GM18511 (cell line): ENCODE measurements at regions not wholly inside any gene's neighbourhood (a gene's known extent, or its start where the extent isn't known, plus 50 kb on each side); places are given as distances from the start of the nearest gene placed in this dataset.
"Not testable (repeated sequence)": the region's sequence is repeated elsewhere in the genome, so short reads cannot be mapped to it uniquely, and the experiment has no call there.

Source experiments
- ATAC-seq: cut with Tn5 transposase; IDR thresholded peaks from one replicate; pipeline ENCODE4 v1.9.1; 2021; ENCODE audit warnings: mild to moderate bottlenecking, moderate library complexity; ENCODE audit not compliant: unreplicated experiment

- not testable (repeated sequence) for ATAC-seq
Measured at GRCh38 chr1:149635290-149635899, 51.7 kb downstream of the PPIAL4C start.

GRCh38 chr1:149636286-149637122 lies 52.9 kb downstream of the PPIAL4C start:
- ATAC-seq: peak; percentile 93

- not testable (repeated sequence) for ATAC-seq
Measured at GRCh38 chr1:149638481-149638880, 54.8 kb downstream of the PPIAL4C start.

- ATAC-seq: not testable (repeated sequence)
Measured at GRCh38 chr1:149638901-149639658, 55.4 kb downstream of the PPIAL4C start.

- ATAC-seq: not testable (repeated sequence)
Measured at GRCh38 chr1:149641179-149641578, 57.5 kb downstream of the PPIAL4C start.

GRCh38 chr1:149644818-149645217 lies 61.2 kb downstream of the PPIAL4C start:
- ATAC-seq: not testable (repeated sequence)

- not testable (repeated sequence) for ATAC-seq
Measured at GRCh38 chr1:149646360-149647017, 62.8 kb downstream of the PPIAL4C start.

GRCh38 chr1:149647018-149647373 lies 63.3 kb downstream of the PPIAL4C start:
- not testable (repeated sequence) for ATAC-seq

GRCh38 chr1:149657750-149658149 lies 74.1 kb downstream of the PPIAL4C start:
- ATAC-seq: not testable (repeated sequence)

- not testable (repeated sequence) for ATAC-seq
Measured at GRCh38 chr1:149658175-149658574, 74.5 kb downstream of the PPIAL4C start.

- ATAC-seq: not testable (repeated sequence)
Measured at GRCh38 chr1:149664624-149665023, 81.0 kb downstream of the PPIAL4C start.

- ATAC-seq: not testable (repeated sequence)
Measured at GRCh38 chr1:149665033-149665432, 81.4 kb downstream of the PPIAL4C start.

GRCh38 chr1:149665528-149665927 lies 81.9 kb downstream of the PPIAL4C start:
- not testable (repeated sequence) for ATAC-seq

- ATAC-seq: not testable (repeated sequence)
Measured at GRCh38 chr1:149673231-149673909, 89.7 kb downstream of the PPIAL4C start.

- ATAC-seq: not testable (repeated sequence)
Measured at GRCh38 chr1:149674921-149675320, 91.3 kb downstream of the PPIAL4C start.

GRCh38 chr1:149677359-149677758 lies 93.7 kb downstream of the PPIAL4C start:
- ATAC-seq: not testable (repeated sequence)

- peak; percentile 86 for ATAC-seq
Measured at GRCh38 chr1:149686593-149687238, 95.8 kb upstream of the FCGR1A start.

- not testable (repeated sequence) for ATAC-seq
Measured at GRCh38 chr1:149691399-149691798, 91.1 kb upstream of the FCGR1A start.

- ATAC-seq: not testable (repeated sequence)
Measured at GRCh38 chr1:149692804-149693539, 89.5 kb upstream of the FCGR1A start.
